C4-2B (cell line): ENCODE measurements at regions not wholly inside any gene's neighbourhood (a gene's known extent, or its start where the extent isn't known, plus 50 kb on each side); places are given as distances from the start of the nearest gene placed in this dataset.
"Not testable (repeated sequence)": the region's sequence is repeated elsewhere in the genome, so short reads cannot be mapped to it uniquely, and the experiment has no call there.

Experiments
- H3K27ac ChIP-seq: fragments of 450-650 bp; 2 replicates; pipeline ENCODE4 v1.5.1; 2017
- ZFX ChIP-seq: fragments of 450-650 bp; IDR thresholded peaks from 2 replicates; pipeline ENCODE4 v1.6.1; 2017
- TF ChIP-seq, protein P1 (sequence below): fragments of 450-650 bp; conservative IDR thresholded peaks from 2 replicates; pipeline ENCODE4 v1.5.1; 2017; ENCODE audit warnings: mild to moderate bottlenecking

DNA sequence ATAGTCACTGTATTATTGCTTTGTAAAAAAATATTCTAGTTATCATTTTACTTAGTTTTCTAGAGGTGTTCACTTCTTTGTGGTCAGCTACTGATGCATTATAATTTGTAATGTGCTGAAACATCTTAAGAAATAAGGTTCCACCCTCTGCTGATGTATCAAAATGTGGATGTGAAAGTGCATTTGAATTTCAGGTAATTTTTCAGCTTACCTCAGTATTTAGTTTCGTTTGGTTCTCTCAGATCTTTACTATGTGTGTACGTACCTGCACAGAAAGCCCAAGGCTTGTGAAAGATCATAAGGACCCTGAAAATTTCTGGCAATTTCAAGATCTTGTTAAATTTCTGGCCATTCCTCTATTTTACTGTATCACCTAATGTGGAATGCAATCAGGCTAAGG, 542.3 kb upstream of the TPK1 start:
- no peak overlapping the region for H3K27ac ChIP-seq
- TF ChIP-seq ZFX = no peak
- TF ChIP-seq, protein P1, sequence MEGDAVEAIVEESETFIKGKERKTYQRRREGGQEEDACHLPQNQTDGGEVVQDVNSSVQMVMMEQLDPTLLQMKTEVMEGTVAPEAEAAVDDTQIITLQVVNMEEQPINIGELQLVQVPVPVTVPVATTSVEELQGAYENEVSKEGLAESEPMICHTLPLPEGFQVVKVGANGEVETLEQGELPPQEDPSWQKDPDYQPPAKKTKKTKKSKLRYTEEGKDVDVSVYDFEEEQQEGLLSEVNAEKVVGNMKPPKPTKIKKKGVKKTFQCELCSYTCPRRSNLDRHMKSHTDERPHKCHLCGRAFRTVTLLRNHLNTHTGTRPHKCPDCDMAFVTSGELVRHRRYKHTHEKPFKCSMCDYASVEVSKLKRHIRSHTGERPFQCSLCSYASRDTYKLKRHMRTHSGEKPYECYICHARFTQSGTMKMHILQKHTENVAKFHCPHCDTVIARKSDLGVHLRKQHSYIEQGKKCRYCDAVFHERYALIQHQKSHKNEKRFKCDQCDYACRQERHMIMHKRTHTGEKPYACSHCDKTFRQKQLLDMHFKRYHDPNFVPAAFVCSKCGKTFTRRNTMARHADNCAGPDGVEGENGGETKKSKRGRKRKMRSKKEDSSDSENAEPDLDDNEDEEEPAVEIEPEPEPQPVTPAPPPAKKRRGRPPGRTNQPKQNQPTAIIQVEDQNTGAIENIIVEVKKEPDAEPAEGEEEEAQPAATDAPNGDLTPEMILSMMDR = no peak

DNA sequence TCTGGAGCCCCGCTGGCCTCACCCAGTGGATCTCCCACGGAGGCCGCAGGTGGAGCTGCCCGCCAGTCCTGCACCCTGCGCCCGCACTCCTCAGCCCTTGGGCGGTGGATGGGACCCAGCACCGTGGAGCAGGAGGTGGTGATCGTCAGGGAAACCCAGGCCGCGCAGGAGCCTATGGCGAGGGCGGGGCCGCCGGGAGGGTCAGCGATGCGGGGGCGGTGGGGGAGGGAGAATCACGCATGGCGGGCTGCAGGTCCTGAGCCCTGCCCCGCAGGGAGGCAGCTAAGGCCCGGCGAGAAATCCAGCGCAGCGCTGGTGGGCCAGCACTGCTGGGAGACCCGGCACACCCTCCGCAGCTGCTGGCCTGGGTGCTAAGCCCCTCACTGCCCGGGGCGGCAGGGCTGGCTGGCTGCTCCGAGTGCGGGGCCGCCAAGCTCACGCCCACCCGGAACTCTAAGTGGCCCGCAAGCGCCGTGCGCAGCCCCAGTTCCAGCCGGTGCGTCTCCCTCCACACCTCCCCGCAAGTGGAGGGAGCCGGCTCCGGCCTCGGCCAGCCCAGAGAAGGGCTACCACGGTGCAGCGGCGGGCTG, 524.8 kb upstream of the TPK1 start:
- H3K27ac ChIP-seq = no peak overlapping the region
- no peak for TF ChIP-seq ZFX
- TF ChIP-seq, protein P1 = no peak

DNA sequence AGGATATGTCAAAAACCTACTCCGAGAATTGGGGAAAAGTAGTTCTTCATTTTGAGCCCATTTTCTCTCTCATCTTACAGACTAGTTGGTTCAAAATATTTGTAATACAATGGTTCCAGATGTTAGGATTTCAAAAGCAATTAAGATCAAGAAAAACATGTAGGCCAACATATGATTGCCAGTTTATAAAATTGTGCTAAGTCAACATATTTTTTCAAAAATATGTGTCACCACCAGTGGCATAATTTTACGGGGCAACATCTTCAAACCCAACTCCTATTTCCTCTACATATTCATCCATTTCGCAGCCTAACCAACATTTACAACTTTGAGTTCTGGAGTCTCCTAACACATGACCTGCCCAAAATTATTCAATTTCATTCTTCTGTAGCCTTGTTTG, 514.5 kb upstream of the TPK1 start:
- TF ChIP-seq ZFX = no peak
- TF ChIP-seq, protein P1 = no peak
- H3K27ac ChIP-seq = no peak overlapping the region

DNA sequence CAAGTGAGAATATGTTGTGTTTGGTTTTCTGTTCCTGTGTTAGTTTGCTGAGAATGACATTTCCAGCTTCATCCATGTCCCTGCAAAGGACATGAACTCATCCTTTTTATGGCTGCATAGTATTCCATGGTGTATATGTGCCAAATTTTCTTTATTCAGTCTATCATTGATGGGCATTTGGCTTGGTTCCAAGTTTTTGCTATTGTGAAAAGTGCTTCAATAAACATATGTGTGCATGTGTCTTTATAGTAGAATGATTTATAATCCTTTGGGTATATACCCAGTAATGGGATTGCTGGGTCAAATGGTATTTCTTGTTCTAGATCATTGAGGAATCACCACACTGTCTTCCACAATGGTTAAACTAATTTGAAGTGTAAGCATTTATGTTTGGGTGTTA, 513.6 kb upstream of the TPK1 start:
- not testable (repeated sequence) for H3K27ac ChIP-seq

DNA sequence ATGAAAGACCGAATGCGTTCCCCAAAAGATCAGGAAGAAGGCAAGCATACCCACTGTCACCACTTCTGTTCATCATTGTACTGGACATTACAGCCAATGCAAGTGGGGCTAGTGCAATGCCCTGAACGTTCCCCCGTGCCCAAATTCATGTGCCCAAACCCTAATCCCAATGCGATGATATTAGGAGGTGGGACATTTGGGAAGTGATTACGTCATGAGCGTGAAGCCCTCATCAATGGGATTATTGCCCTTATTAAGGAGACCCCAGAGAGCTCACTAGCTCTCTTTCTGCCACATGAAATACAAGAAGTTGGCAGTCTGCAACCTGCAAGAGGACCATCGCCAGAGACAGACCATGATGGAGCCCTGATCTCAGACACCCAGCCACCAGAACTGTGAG, 511.4 kb upstream of the TPK1 start:
- no peak for TF ChIP-seq ZFX
- TF ChIP-seq, protein P1 = no peak
- no peak overlapping the region for H3K27ac ChIP-seq

DNA sequence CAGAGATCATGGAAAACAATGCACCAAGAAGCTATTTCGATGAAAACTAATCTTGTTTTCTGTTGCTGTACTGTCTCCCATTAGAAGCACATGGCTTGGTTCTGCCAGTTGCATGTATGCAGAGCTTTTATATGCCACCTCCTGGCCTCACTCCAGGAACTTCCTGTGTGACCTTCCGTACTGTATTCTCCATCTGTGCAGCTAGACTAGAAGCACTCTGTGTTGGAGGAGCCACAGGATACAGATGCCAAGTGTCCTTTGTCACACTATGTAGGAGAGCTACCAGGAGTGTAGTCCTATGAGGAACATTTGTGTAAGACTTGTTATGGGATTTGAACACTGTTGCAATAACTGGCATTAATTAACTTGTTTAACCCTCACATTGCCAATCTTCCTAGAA, 503.5 kb upstream of the TPK1 start:
- H3K27ac ChIP-seq = no peak overlapping the region
- no peak for TF ChIP-seq ZFX
- TF ChIP-seq, protein P1 = no peak

DNA sequence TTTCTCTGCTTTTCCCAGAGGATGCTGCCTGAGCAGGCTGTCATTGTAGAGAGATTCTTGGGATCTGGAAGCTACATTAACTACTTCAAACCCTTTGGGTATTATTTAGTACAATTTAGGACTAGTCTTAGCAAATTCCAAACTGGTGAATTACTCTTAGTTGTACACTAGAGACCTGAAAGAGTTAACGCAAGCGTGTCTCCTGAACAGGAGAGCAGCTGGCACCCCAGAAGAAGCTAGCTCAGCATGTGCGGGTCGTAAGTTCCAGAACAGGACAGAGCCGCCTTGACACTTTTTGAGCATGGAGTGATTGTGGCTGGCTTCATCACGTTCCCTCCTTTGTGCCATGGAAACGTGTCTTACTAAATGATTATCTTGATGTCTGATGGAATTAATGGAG, 495.7 kb upstream of the TPK1 start:
- H3K27ac ChIP-seq = no peak overlapping the region
- TF ChIP-seq ZFX = no peak
- TF ChIP-seq, protein P1 = no peak

DNA sequence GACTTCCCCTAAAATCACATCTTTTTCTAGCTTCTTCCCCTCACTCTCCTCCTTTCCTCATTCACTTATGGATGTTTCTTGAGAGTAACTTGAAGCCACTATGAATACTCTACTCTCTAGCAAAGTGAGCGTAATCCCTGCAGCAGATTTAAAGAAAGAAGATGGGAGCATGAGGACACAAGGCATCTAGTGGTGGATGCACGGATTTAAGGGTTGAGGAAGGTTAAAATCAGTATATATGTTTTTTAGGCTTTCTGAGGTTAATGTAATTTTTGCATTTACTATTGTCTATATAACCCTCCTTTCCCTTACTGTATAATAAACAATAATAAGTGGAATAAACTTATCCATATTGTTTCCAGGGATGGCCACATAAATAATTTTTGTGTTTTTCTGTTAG, 495.2 kb upstream of the TPK1 start:
- TF ChIP-seq, protein P1 = no peak
- no peak for TF ChIP-seq ZFX
- no peak overlapping the region for H3K27ac ChIP-seq
